ENCODE measurements at regions not wholly inside any gene's neighbourhood (a gene's known extent, or its start where the extent isn't known, plus 50 kb on each side); places are given as distances from the start of the nearest gene placed in this dataset.

- Mint-ChIP-seq H3K4me1 (ENCODE audit: low read depth) (peaks cover 17% of the 10 kb centered on the region), H3K9me3 (no peaks in the 10 kb centered on the region), H3K27ac (peak overlapping the region; percentile 56), H3K4me3 (peak overlapping the region; percentile 85), H3K27me3 (ENCODE audit: insufficient read depth) (no peaks in the 10 kb centered on the region; the same call in 1 of the 2 replicates), H3K36me3 (ENCODE audit: low read depth) (no peaks in the 10 kb centered on the region)
- peak; percentile 79 for DNase-seq
- TF ChIP-seq CTCF (IDR thresholded peaks at IDR 0.05) = peak; percentile 84
Observed at GRCh38 chr15:85296615-85297402, 83.6 kb upstream of the AKAP13 start.

- H3K4me3 Mint-ChIP-seq = peak overlapping the region; percentile 85; the same call in 1 of the 2 replicates
- no peak overlapping the region for H3K27ac Mint-ChIP-seq
- H3K36me3 Mint-ChIP-seq (ENCODE audit: low read depth) = no peaks in the 10 kb centered on the region
- peaks cover 1% of the 10 kb centered on the region; the same call in 1 of the 2 replicates for H3K27me3 Mint-ChIP-seq (ENCODE audit: insufficient read depth)
- peaks cover 17% of the 10 kb centered on the region for H3K4me1 Mint-ChIP-seq (ENCODE audit: low read depth)
- no peak for DNase-seq
- TF ChIP-seq CTCF (IDR thresholded peaks at IDR 0.05) = no peak
- H3K9me3 Mint-ChIP-seq = no peaks in the 10 kb centered on the region
Observed at GRCh38 chr15:85297537-85297936, 82.9 kb upstream of the AKAP13 start.

- Mint-ChIP-seq H3K9me3 (no peaks in the 10 kb centered on the region), H3K4me3 (no peak overlapping the region), H3K36me3 (ENCODE audit: low read depth) (no peaks in the 10 kb centered on the region), H3K27ac (no peak overlapping the region), H3K4me1 (ENCODE audit: low read depth) (peaks cover 17% of the 10 kb centered on the region), H3K27me3 (ENCODE audit: insufficient read depth) (peaks cover 1% of the 10 kb centered on the region; the same call in 1 of the 2 replicates)
- TF ChIP-seq CTCF (IDR thresholded peaks at IDR 0.05) = no peak
- DNase-seq = no peak
Observed at GRCh38 chr15:85298366-85298765, 82.0 kb upstream of the AKAP13 start.

GRCh38 chr15:85298941-85299340 is 81.5 kb upstream of the AKAP13 start:
- TF ChIP-seq CTCF (IDR thresholded peaks at IDR 0.05) = no peak
- Mint-ChIP-seq H3K4me3 (no peak overlapping the region), H3K9me3 (no peaks in the 10 kb centered on the region), H3K4me1 (ENCODE audit: low read depth) (peaks cover 17% of the 10 kb centered on the region), H3K27me3 (ENCODE audit: insufficient read depth) (peaks cover 1% of the 10 kb centered on the region; the same call in 1 of the 2 replicates), H3K36me3 (ENCODE audit: low read depth) (no peaks in the 10 kb centered on the region), H3K27ac (no peak overlapping the region)
- DNase-seq = no peak

GRCh38 chr15:85302271-85302670 is 78.1 kb upstream of the AKAP13 start:
- Mint-ChIP-seq H3K27me3 (ENCODE audit: insufficient read depth) (peaks cover 1% of the 10 kb centered on the region; the same call in 1 of the 2 replicates), H3K4me3 (no peak overlapping the region), H3K27ac (no peak overlapping the region), H3K36me3 (ENCODE audit: low read depth) (no peaks in the 10 kb centered on the region), H3K9me3 (no peaks in the 10 kb centered on the region), H3K4me1 (ENCODE audit: low read depth) (peaks cover 5% of the 10 kb centered on the region)
- TF ChIP-seq CTCF (IDR thresholded peaks at IDR 0.05) = no peak
- no peak for DNase-seq
